NCI-H748 (cell line): ENCODE measurements at regions not wholly inside any gene's neighbourhood (a gene's known extent, or its start where the extent isn't known, plus 50 kb on each side); places are given as distances from the start of the nearest gene placed in this dataset.

Experiments used
- DNase-seq: peaks from one replicate; lab custom pipeline; 2025; ENCODE audit not compliant: unreplicated experiment; lab: John Stamatoyannopoulos, UW

DNA sequence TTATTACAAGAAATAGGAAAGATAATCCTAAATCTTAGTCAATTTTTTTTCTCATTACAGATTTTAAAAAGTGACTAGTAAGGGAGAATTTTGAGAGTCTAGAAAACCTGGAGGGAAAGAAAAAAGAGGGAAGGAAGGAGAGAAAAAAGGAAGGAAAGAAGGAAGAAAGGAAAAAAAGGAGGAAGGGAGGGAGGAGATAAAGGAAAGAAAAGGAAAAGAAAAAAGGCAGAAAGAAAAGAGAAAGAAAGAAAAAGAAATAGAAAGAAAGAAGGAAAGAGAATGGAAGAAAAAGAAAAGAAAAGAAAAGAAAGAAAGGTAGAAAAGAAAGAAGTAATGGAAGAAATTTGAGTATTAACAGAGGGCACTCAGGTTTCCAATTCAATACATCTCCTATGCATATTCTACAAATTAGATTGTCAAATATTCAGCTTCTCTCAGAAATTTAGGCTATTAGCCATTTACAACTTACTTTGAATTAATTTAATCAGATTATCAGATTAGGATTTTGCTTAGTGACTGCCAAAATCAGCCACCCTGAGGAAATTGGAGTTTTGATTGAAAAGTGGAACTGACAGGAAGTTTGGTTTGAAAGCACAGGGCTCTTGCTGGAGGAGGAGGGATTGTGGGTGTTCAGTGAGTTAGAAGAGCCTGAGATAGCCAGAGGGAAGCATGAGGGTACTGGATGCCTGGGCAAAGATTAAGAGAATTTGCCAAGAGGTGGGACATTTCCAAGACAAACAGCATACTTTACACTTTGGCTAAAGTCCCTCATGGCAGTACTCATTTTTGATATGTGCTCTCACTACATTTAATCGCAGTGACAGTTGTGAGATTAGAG, 677.8 kb downstream of the USP25 start:
- DNase-seq = no peak

- DNase-seq = no peak
Observed at GRCh38 chr21:16408280-16408679, 678.5 kb downstream of the USP25 start.

DNA sequence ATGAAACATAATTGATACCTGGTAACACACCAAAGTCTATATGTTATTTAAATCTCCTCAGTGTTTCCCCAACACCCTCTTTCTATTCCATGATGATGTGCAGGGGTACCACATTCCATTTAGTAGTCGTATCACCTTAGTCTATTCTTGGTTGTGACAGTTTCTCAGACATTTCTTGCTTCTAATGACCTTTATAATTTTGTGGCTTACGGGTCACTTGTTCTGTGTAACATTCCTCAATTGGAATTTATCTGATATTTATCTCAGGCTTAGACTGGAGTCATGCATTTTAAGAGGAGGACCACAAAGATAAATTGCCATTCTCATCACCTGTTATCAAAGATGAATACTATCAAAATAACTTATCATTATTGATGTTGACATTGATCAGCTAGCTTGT, 679.6 kb downstream of the USP25 start:
- DNase-seq = no peak

GRCh38 chr21:16418226-16418625, 688.4 kb downstream of the USP25 start:
- DNase-seq = no peak

GRCh38 chr21:16418642-16419041, 688.9 kb downstream of the USP25 start:
- DNase-seq = no peak

DNA sequence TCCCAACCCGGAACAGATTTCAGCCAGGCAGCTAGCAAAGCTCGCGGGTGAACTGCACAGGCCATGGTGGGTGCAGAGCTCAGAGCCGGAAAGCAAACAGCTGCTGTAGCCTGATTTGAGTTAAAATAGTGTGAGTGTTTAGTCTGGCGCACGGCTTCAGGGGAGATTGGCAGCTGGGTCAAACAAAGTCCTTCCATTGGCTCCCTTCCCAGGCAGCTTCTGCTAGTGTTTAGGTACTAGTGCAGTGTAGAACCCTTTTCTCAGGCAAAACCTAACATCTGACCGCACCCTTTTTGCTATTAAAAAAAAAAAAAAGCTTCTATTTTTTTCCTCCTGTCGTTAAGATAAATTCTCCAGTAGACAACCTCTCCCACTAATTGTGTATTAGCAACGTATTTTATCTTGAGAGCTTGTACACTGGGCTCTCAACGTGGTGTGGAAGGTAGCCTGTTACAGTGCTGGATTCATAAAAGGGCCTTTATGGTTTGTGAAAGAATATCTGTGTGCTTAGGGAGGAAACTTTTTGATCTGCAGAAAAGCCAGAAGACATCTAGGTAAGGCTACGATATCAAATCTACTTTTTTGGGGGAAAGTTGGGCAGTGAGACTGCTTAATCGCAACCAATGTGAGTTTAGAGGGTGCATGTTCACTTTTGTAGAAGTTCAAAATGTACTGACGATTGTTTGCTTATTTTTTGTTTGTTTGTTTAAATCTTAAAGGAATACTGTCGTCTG, 689.6 kb downstream of the USP25 start:
- peak; percentile 48 for DNase-seq

GRCh38 chr21:16420031-16420724, 690.4 kb downstream of the USP25 start:
- peak; percentile 58 for DNase-seq

DNA sequence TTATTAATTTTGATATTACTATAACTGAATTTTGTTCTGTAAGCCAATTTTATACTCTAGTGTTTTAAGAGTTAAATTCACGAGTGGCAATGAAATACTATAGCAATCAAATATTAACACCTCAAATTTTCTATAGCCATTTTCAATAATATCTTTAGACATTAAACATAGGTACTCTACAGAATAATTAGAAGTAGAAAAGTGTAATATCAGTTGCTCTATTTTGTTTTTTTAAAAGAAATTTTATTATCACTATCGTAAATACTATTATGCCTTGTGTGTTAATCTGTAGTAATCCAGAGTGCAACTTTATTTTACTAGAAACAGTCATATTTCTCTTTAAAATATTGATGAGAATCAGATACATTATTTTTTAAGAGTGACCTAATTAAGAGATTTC, 691.2 kb downstream of the USP25 start:
- DNase-seq = no peak

DNA sequence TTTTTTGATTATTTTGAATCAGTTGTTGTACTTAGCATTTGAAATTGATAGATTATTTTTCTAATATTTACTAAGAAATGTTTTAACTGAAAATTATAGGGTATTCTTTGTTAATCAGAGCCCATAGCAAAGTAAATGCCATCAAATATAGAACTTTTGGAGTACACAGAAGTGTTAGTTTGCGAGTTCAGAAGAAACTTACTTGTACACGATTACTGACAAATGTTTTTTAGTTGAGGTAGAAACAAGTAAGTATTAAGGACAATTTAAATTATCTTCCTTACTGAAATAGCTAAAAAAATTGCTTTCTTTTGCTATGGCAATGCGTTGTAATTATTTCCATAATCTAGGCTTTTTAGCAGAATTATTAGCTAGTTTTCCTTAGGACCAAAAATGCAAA, 692.2 kb downstream of the USP25 start:
- DNase-seq = no peak

DNA sequence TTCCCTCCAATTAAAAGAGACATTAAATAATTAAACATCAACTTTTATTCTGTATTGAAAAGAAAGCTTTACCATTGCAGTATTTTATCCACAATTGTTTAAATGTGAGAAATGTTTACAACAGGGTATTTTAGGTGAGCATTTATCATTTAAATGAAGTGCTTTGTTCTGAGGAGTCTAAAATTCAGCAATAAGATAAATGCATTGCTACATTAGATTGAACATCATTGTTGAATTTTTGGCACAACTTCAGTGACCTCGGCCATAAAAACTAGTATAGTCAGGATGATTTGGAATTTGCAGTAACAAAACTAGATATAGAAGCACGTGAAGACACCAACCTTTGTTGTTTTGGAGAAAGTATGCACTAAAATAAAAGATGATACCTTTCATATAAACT, 692.9 kb downstream of the USP25 start:
- no peak for DNase-seq

DNA sequence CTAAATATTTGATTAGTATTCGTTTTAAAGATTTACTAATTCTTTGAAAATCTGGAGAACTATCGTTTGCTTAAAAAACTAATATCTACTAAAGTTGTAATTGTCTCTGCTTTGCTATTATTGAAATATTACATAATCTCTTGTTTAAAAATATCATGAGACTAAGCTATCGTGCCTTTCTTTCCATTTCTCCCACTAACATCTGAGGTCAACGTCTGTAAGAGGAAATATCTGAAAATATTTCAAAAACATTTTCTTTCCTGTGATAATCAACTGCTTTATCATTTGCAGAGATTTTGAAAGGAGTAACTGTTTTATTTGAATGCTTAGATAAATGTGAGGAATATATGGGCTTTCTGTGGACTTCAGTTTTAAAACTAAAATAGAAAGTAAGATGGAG, 694.1 kb downstream of the USP25 start:
- DNase-seq = no peak

GRCh38 chr21:16424331-16424751, 694.6 kb downstream of the USP25 start:
- no peak for DNase-seq

- DNase-seq = no peak
Observed at GRCh38 chr21:16425376-16425775, 695.6 kb downstream of the USP25 start.

- DNase-seq = no peak
Observed at GRCh38 chr21:16426936-16427335, 697.2 kb downstream of the USP25 start.

- no peak for DNase-seq
Observed at GRCh38 chr21:16427587-16428087, 697.9 kb downstream of the USP25 start.

- DNase-seq = no peak
Observed at GRCh38 chr21:16437586-16437985, 707.8 kb downstream of the USP25 start.

- no peak for DNase-seq
Observed at GRCh38 chr21:16438761-16439160, 709.0 kb downstream of the USP25 start.

DNA sequence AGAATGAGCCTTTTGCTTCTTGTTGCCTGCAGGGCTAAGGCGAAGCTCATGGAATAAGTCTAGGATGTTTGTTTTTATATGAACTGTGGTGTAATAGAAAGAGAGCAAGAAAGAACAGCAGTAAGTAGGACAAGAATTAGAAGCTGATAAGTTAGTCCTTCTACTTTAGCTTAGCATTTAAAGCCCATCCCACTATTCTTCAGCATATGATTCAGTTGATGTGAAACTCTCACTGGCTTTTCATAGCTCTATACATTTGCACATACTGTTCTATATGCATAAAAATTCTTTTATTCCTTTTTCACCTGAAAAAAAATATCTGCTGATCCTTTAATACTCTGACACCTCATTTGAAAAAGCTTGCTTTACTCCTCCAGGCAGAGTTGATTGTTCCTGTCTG, 712.0 kb downstream of the USP25 start:
- DNase-seq = no peak

- no peak for DNase-seq
Observed at GRCh38 chr21:16454399-16454798, 724.6 kb downstream of the USP25 start.

DNA sequence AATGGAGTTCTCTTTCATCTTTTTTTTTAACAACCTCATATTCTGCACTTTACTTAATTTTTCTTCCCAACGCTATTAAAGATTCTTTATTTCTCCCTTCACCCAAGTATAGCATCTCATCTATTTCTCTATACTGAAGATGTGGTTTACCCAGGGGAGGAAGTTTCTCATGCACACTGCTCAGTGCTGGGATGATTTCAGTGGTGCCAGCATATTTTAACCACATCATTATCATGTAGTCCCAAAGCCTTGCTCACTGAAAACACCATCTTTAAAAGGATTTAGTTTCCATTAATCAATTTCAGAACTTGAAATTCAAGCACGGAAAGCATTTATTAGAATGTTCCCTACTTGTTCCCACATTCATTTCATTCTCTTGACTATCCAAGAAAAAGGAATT, 725.7 kb downstream of the USP25 start:
- DNase-seq = no peak

DNA sequence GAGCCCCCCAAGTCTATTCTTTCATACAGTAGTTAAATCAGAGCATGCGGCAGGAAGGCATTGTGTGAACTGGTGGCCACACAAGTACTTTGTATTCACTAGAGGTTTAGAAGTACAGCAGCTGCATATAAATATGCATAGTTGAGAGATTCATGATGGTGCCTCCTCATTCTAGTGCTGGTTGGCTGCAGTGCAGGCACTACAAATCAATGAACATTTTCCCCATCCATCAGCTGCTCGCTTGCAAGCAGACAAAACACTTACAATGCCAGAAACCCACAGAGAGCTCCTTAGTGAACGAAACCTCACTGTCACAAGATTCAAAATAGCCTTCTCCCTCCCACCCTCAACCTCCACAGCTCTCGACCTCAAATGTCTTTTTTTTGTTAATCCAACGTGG, 726.2 kb downstream of the USP25 start:
- no peak for DNase-seq

DNA sequence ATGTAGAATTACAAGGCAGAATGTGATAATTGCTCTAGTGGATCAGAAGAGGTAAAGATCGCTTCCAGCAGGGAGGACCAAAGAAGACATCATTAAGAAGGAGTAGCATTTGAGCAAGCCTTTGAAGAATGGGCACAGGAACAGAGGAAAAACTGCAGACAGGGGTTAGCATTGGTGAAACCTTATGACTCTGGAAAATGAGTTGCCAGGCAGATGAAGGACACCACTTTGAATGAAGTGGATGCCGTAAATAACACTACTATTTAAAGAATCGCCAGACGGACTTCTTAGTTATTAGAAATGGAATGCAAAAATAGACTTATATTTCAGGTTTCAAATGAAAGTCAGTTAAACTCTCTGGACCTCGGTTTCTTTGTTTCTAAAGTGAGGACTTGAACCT, 727.7 kb downstream of the USP25 start:
- no peak for DNase-seq
